ENCODE measurements at regions not wholly inside any gene's neighbourhood (a gene's known extent, or its start where the extent isn't known, plus 50 kb on each side); places are given as distances from the start of the nearest gene placed in this dataset.

- no peak overlapping the region for H3K4me3 Mint-ChIP-seq
- H3K27me3 ChIP-seq (ENCODE audit: insufficient read depth), result no peaks in the 10 kb centered on the region
These were observed 374.0 kb downstream of the DIRAS2 start for GRCh38 chr9:90268613-90269012.

More at GRCh38 chr9:90268613-90269012, 374.0 kb downstream of the DIRAS2 start:
- no peak for TF ChIP-seq ZNF331 (CRISPR knock-in tag; IDR thresholded peaks at IDR 0.05; ENCODE audit: low read depth)
- no peak for TF ChIP-seq STAT1 (IDR thresholded peaks at IDR 0.05; ENCODE audit: unreplicated experiment)
- no peak for TF ChIP-seq EZH2phosphoT487 (IDR thresholded peaks at IDR 0.05; ENCODE audit: unreplicated experiment)
- TF ChIP-seq REST (IDR thresholded peaks at IDR 0.05; ENCODE audit: unreplicated experiment), result no peak
- TF ChIP-seq CREB1 (CRISPR knock-in tag; IDR thresholded peaks at IDR 0.05; ENCODE audit: low read depth), result no peak
- TF ChIP-seq EZH2 (IDR thresholded peaks at IDR 0.05; ENCODE audit: low read depth, unreplicated experiment), result no peak
- TF ChIP-seq JUNB (IDR thresholded peaks at IDR 0.05; ENCODE audit: unreplicated experiment), result no peak
- TF ChIP-seq, protein P1, sequence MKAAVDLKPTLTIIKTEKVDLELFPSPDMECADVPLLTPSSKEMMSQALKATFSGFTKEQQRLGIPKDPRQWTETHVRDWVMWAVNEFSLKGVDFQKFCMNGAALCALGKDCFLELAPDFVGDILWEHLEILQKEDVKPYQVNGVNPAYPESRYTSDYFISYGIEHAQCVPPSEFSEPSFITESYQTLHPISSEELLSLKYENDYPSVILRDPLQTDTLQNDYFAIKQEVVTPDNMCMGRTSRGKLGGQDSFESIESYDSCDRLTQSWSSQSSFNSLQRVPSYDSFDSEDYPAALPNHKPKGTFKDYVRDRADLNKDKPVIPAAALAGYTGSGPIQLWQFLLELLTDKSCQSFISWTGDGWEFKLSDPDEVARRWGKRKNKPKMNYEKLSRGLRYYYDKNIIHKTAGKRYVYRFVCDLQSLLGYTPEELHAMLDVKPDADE (IDR thresholded peaks at IDR 0.05), result no peak
- no peak for TF ChIP-seq POLR2AphosphoS5 (IDR thresholded peaks at IDR 0.05; ENCODE audit: low read depth)
- TF ChIP-seq ZNF114 (CRISPR knock-in tag; IDR thresholded peaks at IDR 0.05), result no peak
- TF ChIP-seq, protein P2, sequence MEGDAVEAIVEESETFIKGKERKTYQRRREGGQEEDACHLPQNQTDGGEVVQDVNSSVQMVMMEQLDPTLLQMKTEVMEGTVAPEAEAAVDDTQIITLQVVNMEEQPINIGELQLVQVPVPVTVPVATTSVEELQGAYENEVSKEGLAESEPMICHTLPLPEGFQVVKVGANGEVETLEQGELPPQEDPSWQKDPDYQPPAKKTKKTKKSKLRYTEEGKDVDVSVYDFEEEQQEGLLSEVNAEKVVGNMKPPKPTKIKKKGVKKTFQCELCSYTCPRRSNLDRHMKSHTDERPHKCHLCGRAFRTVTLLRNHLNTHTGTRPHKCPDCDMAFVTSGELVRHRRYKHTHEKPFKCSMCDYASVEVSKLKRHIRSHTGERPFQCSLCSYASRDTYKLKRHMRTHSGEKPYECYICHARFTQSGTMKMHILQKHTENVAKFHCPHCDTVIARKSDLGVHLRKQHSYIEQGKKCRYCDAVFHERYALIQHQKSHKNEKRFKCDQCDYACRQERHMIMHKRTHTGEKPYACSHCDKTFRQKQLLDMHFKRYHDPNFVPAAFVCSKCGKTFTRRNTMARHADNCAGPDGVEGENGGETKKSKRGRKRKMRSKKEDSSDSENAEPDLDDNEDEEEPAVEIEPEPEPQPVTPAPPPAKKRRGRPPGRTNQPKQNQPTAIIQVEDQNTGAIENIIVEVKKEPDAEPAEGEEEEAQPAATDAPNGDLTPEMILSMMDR (conservative IDR thresholded peaks at IDR 0.05; ENCODE audit: low read depth in 2 of 2), result no peak
- TF ChIP-seq ZNF462 (CRISPR knock-in tag; IDR thresholded peaks at IDR 0.05), result no peak
- no peak for TF ChIP-seq NANOG (IDR thresholded peaks at IDR 0.05; ENCODE audit: borderline replicate concordance)
- Mint-ChIP-seq H3K9me3 (no peaks in the 10 kb centered on the region; the same call in 2 of the 3 replicates), H3K36me3 (ENCODE audit: low read depth) (no peaks in the 10 kb centered on the region), H3K4me1 (no peaks in the 10 kb centered on the region), H3K27ac (no peak overlapping the region), H3K27me3 (ENCODE audit: insufficient read depth, low read depth, poor library complexity) (peaks cover 3% of the 10 kb centered on the region)
- H3K4me3 ChIP-seq, result no peak overlapping the region
- no peaks in the 10 kb centered on the region for H3F3A ChIP-seq (replicated peaks; ENCODE audit: low read depth)
- DNase-seq (ENCODE audit: low spot score), result no peak
- H3K27ac ChIP-seq (ENCODE audit: low read depth), result no peak overlapping the region
- H3K9me2 ChIP-seq (ENCODE audit: insufficient read depth), result 0 out of 2 replicates have a peak, but pooled peaks cover 7% of the 10 kb centered on the region
- no peak overlapping the region; the same call in 1 of the 2 replicates for H2AFZ ChIP-seq
- ATAC-seq, result no peak
- no peaks in the 10 kb centered on the region for H4K20me1 ChIP-seq (replicated peaks; ENCODE audit: insufficient read depth)
- no peaks in the 10 kb centered on the region for H3K79me2 ChIP-seq (replicated peaks; ENCODE audit: insufficient read depth)
- no peak overlapping the region for H3K4me2 ChIP-seq
- H3K36me3 ChIP-seq (ENCODE audit: insufficient read depth), result no peaks in the 10 kb centered on the region
- no peaks in the 10 kb centered on the region for H3K4me1 ChIP-seq (ENCODE audit: insufficient read depth)

Measured in GM23338 (cell line).